ENCODE measurements at regions not wholly inside any gene's neighbourhood (a gene's known extent, or its start where the extent isn't known, plus 50 kb on each side); places are given as distances from the start of the nearest gene placed in this dataset.

DNA sequence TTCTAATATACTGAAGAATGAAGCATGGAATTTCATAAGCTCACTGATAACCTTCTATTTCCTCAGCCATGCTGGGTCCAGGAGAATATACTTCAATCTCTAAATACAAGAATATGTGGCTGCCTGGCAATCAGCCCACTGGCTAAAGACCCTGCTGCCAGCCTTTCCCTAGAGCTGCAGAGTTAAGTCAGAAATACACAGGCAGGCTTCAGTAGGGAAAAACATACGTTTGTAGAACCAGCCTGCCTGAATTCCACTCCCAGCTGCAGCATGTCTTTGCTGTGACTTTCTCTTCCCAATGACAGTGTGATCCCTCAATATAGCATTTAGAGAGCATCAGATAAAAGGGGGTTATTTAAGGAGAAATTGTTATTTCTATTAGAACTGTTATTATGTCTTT, 289.1 kb downstream of the PCDH19 start:
- DNase-seq (ENCODE audit: low read depth), result no peak

DNA sequence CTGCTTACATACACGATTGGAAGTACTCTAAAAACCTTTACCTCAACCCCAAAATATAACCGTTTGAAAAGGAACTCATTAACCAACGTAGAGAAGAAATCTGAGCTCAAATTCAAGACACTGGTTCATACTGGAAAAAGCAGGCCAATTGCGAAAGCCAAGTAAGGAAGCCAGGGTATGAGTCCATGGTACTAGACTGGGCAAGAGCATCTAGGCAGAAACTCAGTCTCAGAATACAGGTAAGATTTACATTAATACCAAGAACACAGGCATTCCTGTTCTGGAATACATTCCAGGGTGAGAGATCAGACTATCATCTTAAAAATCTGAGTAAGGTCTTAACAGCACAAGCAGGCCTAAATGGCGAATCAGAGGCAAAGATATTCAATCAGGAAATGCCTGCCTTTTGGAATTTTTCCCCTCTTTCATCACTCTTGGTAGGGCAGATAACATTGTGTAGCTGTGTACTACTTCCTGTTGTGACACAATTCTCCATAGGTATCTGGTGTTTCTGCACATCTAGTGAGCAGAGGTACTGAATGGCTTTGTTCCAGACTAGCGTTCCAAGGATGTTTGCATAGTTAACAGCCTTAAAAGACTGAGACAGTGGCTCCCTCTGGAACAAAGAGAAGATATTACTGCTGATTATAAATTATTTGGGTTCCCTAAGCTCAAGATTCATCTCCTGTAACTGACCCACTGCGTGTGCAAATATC, 311.3 kb downstream of the PCDH19 start:
- no peak for DNase-seq (ENCODE audit: low read depth)

DNA sequence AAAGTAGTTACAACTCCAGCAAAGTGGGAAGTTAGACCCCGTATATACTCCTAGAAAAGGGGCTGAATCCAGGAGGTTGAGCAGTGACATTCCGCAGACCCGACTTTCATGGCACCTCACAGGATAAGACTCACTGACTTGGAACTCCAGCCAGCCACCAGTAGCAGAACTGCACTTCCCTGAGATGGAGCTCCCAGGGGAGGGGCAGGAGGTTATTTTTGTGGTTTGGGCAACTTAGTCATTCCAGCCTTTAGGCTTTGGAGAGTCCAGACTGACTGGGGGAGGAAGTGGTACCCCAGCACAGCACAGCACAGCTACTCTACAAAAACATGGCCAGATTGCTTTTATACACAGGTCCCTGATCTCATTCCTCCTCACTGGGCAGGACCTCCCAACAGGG, 319.1 kb downstream of the PCDH19 start:
- DNase-seq (ENCODE audit: low read depth), result peak; percentile 44

DNA sequence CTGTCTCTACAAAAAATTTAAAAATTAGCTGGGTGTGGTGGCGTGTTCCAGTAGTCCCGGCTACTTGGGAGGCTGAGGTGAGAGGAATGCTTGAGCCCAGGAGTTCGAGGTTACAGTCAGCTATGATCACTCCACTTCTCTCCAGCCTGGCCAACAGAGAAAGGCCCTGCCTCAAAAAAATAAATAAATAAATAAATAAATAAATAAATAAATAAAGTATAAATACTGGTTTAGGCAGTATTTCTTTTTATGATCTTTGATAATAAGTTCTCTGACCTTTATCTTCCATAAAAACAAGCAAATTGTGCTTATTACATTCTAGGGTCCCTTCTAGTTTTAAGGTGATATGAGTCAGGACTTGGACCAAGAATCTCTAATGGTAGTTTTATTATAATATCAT, 320.3 kb downstream of the PCDH19 start:
- DNase-seq (ENCODE audit: low read depth), result no peak

DNA sequence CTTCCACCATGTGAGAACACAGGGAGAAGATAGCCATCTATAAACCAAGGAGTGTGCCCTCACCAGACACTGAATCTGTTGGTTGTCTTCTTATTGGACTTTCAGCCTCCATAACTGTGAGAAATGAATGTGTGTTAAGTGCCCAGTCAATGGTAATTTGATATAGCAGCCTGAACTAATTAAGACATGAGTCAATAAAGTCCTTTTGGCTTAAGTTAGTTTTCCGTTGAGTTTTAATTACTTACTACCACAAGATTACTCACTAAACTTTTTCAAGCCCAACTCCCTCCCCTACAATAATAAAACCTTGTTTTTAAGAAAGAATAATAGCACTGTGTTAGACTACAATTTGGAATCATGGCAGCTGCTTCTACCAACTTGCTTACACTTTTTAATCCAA, 324.2 kb downstream of the PCDH19 start:
- DNase-seq (ENCODE audit: low read depth), result no peak

DNA sequence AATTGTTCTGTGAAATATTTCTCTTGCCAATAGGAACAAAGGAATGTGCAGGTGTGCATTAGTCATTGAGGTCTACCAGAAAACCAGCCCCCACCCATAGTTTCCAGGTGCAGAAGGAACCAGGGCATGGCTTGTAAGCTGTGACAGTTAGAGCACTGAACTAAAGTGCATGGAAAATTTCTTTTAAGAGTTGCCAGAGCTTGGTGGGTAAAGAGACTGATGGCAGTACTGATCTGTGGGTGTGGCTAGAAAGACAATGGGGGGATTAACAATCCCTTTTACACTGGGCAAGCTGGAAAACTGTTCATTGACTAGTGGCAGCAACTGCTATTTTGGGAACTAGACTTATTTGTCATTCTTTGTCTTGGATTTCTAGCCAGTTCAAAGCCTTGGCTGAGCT, 326.9 kb downstream of the PCDH19 start:
- no peak for DNase-seq (ENCODE audit: low read depth)

DNA sequence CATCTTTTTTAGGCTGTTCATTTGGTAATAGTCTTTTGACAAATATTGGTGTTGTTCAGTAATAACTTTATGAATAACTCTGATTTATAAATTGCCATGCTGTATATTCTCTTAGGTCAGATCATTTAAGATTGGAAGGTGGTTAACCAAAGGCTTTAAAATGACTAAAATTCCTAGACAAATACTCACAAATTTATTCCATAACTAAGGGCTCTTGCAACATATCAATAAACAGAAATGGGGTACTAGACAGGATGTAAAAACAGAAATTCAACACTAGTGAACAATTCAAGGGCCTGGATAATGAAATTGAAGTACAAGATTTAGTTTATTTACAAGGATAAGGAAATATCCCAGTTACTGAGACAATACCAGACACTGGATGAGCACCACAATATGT, 328.6 kb downstream of the PCDH19 start:
- DNase-seq (ENCODE audit: low read depth), result no peak

DNA sequence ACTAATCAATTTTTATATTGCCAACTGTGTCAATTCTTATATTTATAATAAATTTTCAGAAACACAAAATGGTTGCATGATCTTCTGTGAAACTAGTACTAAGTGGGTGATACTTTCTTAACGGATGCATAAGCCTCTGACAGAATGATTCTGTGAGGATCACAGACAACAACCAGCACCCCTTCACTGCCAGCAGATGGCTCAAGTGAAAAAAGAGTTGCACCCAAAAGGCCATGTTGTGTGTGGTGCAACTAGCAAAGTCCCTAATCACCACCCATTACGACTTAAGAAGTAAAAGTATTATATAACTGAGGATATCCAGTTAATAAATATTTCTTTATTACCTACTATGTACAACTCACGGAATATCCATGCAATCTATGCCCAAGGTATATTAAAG, 334.0 kb downstream of the PCDH19 start:
- no peak for DNase-seq (ENCODE audit: low read depth)

DNA sequence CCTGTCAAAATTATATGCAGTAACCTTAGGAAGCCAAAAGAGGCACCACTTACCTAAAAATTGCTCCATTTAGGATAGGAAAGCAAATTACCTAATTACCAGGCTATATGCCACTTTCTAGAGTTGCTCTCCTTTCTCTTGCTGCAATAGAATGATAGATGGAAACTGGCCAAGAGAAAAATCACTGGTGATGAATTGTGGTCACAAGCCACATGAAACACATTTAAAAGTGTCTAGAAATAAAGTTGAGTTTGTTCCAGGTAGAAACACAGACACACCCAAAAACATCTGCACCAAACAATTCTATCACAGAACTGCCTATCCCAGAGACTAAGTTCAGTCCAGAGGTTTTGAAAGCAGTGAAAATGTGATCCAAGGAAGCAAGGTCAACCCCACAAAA, 337.7 kb downstream of the PCDH19 start:
- peak; percentile 7 for DNase-seq (ENCODE audit: low read depth)

DNA sequence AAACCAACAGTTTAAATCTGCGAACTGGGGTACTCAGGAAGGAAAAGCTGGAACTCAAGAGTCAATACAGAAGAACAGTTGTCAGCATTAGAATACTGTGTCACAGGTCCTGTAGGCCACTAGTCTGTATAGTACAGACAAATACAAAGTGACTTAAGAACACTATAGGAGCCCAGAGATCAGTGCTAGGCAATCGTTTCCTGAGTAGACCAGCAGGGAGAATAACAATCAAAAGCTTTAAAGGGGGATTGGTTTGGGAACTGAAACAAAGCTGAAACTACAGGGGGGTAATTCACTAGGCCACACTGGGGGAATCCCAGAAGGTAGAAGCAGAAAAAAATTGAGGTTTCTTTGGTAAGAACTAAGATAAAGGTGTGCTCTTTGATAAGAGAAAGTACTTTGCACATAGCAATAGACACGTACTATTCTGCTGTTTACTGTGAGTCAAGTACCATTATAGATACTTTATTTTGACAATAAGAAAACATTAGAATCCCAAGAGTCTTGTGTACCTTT, 339.7 kb downstream of the PCDH19 start:
- DNase-seq (ENCODE audit: low read depth), result no peak

DNA sequence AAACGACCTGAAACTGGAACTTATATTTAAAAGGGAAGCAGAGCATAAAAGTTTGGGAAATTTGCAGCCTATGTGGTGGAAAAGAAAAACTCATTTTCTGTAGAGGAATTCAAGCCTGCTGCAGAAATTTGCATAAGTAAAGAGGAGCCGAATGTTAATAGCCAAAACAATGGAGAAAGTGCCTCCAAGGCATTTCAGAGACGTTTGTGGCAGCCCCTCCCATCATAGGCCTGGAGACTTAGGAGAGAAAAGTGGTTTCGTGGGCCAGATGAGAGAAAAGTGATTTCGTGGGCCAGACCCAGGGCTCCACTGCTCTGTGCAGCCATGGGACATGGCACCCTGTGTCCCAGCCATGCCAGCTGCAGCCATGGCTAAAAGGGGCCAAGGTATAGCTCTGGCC, 361.9 kb downstream of the PCDH19 start:
- DNase-seq (ENCODE audit: low read depth), result no peak

All from GM04504 (cell line).